T-helper 1 cell (primary cell): ENCODE measurements at regions not wholly inside any gene's neighbourhood (a gene's known extent, or its start where the extent isn't known, plus 50 kb on each side); places are given as distances from the start of the nearest gene placed in this dataset.

Source experiments
- DNase-seq, 5 donors: peaks; one replicate each; pipeline ENCODE4 v3.0.0-alpha.2; 2012 to 2020

- DNase-seq: no peak
These were observed 55.5 kb downstream of the INHBB start for GRCh38 chr2:120401275-120402066.

- no peak for DNase-seq
These were observed 56.1 kb downstream of the INHBB start for GRCh38 chr2:120402067-120402433.

DNA sequence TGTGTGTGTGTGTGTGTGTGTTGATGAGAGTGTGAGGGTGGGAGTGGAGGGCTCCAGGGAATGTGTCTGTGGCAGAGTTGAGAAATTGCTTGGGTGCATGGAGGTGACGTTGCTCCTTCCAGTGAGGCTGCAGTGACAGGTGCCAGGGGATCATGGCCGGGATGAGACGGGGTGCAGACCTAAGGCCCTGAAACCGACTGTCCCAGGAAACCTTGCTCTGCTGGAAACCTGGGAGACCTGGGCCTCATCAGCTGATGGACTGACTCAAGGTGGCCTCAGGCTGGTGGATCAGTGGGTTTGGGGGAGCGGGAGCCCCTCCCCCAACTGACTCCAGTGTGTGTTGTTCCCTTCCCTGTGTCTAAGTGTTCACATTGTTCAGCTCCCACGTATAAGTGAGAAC is 56.6 kb downstream of the INHBB start:
- DNase-seq: no peak

- DNase-seq: no peak
These were observed 57.3 kb downstream of the INHBB start for GRCh38 chr2:120403261-120403660.

DNA sequence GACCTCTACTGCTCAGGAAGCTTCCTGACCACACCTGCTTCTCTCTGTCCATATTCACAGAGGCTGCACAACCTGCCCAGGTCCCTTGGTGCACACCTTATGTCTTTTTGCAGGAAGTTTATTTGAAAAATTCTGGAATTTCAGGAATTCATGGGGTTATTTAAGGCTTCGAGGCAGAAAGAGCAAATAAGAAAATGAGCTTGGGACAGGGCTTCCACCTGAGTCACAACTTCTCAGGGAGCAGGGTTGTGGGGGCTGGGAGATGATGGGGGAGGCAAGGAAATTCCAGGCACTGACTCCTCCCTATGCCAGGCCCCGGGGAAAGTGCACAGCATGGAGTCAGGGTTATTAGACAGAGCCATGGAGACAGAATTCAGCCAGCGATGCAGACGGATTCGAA is 57.7 kb downstream of the INHBB start:
- DNase-seq: no peak

DNA sequence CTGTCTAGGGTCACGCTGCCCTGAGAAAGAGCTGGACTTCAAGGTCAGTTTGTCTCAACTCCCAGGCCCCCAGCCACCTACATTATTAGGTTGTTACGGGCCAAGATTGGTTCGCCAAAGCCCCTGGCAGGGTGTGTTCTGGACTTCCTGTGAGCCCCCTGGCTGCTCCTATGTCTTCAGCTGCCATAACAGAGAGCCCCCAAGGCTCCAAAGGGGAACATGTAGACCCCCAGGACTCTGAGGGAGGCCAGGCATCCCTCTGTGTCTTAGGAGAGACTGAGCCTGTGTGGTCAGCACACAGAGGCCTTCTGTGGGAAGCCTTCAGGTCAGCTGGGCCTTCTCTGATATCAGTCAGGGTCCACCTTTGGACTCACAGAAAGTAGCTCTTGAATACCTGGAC is 58.3 kb downstream of the INHBB start:
- DNase-seq: no peak

GRCh38 chr2:120404941-120405758 is 59.2 kb downstream of the INHBB start:
- DNase-seq: no peak

- DNase-seq: no peak
These were observed 59.8 kb downstream of the INHBB start for GRCh38 chr2:120405759-120406099.

- DNase-seq: no peak
These were observed 60.6 kb downstream of the INHBB start for GRCh38 chr2:120406566-120406965.

- no peak for DNase-seq
These were observed 64.6 kb downstream of the INHBB start for GRCh38 chr2:120410487-120410886.

DNA sequence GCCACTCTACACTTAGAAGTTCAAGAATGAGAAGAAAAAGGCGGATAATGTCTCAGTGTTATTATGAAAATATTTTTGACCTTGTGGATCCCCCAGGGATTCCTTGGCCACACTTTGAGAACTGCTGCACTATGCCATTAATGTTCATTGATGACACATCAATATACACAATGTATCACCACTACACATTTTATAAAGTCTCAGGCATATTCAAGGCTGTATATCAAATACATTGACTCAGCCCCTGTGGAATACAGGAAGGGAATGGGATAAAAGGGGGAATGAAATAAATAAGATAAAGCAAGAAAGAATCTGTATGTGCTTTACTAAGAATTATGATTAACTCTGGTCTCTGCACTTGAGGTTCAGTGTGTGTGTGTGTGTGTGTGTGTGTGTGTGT is 69.1 kb downstream of the INHBB start:
- DNase-seq: no peak

DNA sequence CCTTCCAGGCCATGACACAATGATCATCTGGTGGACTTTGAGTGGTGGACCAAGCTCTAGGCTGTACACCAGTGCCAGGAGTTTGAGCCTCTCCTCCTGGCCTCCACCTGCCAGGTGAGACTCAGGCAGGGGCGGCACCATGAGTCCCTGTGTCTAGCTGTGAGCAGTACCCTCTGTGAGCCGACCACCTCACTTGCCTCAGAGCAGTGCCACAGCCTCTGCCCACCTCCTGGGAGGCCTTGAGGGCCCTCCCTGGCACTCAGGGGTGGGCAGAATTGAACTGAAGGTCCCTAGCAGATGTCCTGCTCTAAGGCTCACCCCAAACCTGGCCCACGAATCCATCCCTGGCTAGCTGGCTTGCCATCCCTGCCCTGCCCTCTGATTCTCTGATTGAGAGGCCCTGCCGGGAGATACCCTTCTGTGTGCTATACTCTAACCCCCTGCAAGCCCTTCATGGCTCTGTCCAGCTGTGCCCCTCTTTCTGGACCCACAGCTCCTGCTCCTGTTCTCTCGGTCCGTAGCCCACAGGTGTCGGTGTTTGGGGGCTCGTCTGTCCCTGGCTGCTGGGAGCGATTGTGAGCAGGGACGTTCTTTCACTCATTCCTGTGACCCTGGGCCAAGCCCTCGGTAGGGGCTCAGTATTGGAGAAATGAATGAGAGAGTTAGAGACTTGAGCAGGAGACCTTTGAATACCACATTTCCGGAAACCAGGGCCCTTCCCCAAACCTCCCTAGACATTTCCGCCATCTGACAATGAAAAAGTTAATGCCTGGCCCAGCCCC is 70.0 kb downstream of the INHBB start:
- no peak for DNase-seq

GRCh38 chr2:120418174-120418787 is 72.3 kb downstream of the INHBB start:
- DNase-seq: no peak

- no peak for DNase-seq
These were observed 73.1 kb downstream of the INHBB start for GRCh38 chr2:120419073-120419472.

GRCh38 chr2:120419955-120420354 is 74.0 kb downstream of the INHBB start:
- DNase-seq: no peak

- no peak for DNase-seq
These were observed 75.3 kb downstream of the INHBB start for GRCh38 chr2:120421126-120421829.

DNA sequence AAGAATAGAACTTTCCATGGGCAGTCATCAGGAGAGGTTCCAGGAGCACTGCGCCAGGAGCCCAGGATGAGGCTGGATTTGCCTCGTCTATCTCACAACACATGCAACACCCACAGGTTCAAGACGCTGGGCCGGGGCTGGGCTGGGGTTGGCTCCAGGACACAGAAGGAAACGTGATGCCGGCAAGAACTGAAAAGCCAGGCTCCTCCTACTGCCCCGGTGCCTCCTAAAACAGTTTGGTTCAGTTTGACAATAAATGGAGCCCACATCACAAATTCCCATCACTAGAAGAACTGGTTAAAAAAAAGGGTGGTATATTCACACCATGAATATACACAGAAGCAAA is 75.9 kb downstream of the INHBB start:
- DNase-seq: no peak

GRCh38 chr2:120422465-120423160 is 76.7 kb downstream of the INHBB start:
- DNase-seq: no peak

GRCh38 chr2:120423167-120423943 is 77.4 kb downstream of the INHBB start:
- DNase-seq: no peak

GRCh38 chr2:120424274-120424796 is 78.4 kb downstream of the INHBB start:
- DNase-seq: no peak

DNA sequence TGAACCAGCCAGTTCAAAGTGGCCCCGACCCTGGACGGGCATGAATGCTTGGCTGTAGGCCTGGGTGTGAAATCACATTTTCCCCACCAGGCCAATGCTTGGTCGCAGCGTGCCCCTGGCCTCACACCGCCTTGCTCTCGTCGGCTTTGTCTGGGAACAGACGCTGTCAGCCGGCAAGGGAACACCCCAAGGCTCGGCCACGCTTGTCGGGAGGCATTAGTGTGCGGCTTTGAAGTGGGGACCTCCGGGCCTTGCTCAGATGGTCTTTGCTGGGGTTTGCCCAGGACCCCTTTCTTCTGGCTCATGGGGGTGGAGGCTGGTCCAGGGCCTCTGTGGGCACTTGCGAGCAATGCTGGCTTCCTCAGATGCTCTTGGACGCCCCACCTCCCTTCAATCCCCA is 79.1 kb downstream of the INHBB start:
- no peak for DNase-seq
